K562 (cell line): ENCODE measurements at regions not wholly inside any gene's neighbourhood (a gene's known extent, or its start where the extent isn't known, plus 50 kb on each side); places are given as distances from the start of the nearest gene placed in this dataset.
A peak's percentile ranks its signal among the peaks of the same experiment; 100 is the strongest.

Experiments
- ATAC-seq: fragments of 200-7000 bp; cut with Tn5 transposase; 3 replicates; pipeline ENCODE4 v1.9.1; 2020; ENCODE audit warnings: moderate library complexity
- BruUV-seq: library from RNA; stranded (reverse); fragments of 400-500 nt; replicated peaks from 2 replicates; lab custom pipeline; 2021; lab: Mats Ljungman, UMichigan
- CTCF ChIA-PET: fragments of 300-600 bp; formaldehyde crosslinking; extraction: SDS; loops from one replicate; lab custom pipeline; 2021; ENCODE audit warnings: low intra/inter-chr PET ratio; lab: Yijun Ruan, JAX
- POLR2A ChIA-PET: fragments of 300-600, 350-650 bp; sonication (Branson Sonifier 250); formaldehyde crosslinking; extraction: SDS; loops from one replicate; lab custom pipeline; 2021; ENCODE audit warnings: antibody characterized with exemption, inconsistent platforms; lab: Yijun Ruan, JAX
- DNase-seq, 4 experiments: peaks; one replicate each; pipeline versions ENCODE4 v3.0.0 to v3.0.0-alpha.2; 2011 to 2018; ENCODE audit warnings: low spot score in 3 of 4, mixed read lengths in 3 of 4; ENCODE audit errors: extremely low read depth in 1 of 4
- FAIRE-seq: peaks from 2 replicates; lab custom pipeline; 2011; peaks lifted over from hg19 to GRCh38; lab: Jason Lieb, UNC
- H2AFZ ChIP-seq: 2 replicates; pipeline ENCODE4 v1.6.0; 2011; ENCODE audit warnings: low read depth, low read length, control low read depth, inconsistent platforms
- H3K27ac ChIP-seq: fragments of 200-600 bp; 3 replicates; pipeline ENCODE4 v1.8.0; 2011; ENCODE audit warnings: low read depth, mild to moderate bottlenecking, control low read depth, inconsistent platforms, low read length, moderate library complexity, mixed read lengths; ENCODE audit errors: extremely low read depth
- H3K27me3 ChIP-seq, 2 experiments: fragments of 300-600 bp in 1 of 2; 2 replicates in 1 of 2; 3 replicates in 1 of 2; pipeline versions ENCODE4 v1.6.0 to v1.8.0; 2011; ENCODE audit warnings: inconsistent platforms in 2 of 2, low read length in 2 of 2, mild to moderate bottlenecking in 1 of 2, mixed read lengths in 1 of 2, moderate library complexity in 1 of 2; ENCODE audit not compliant: control insufficient read depth in 2 of 2, insufficient read depth in 2 of 2
- H3K36me3 ChIP-seq: fragments of 300-600 bp; 3 replicates; pipeline ENCODE4 v1.8.0; 2011; ENCODE audit warnings: mild to moderate bottlenecking, low read length, inconsistent platforms; ENCODE audit not compliant: control insufficient read depth, insufficient read depth
- H3K4me1 ChIP-seq, 2 experiments: fragments of 200-600 bp in 1 of 2; replicated peaks in 1 of 2; 2 replicates in 1 of 2; 3 replicates in 1 of 2; pipeline versions ENCODE4 v1.5.1 to v1.8.0; 2011; ENCODE audit warnings: inconsistent platforms in 2 of 2, low read length in 2 of 2, mild to moderate bottlenecking in 1 of 2, mixed read lengths in 1 of 2, moderate library complexity in 1 of 2; ENCODE audit not compliant: control insufficient read depth in 2 of 2, insufficient read depth in 2 of 2
- H3K4me2 ChIP-seq: 2 replicates; pipeline ENCODE4 v1.6.1; 2011; ENCODE audit warnings: low read length, control low read depth, inconsistent platforms, mixed read lengths; ENCODE audit not compliant: insufficient read depth
- H3K4me3 ChIP-seq: fragments of 200-600 bp; sonication (generic), shearing (Covaris generic); 2 replicates; pipeline ENCODE4 v1.5.1; 2016; ENCODE audit warnings: control low read depth, inconsistent platforms
- H3K79me2 ChIP-seq: fragments of 200-600 bp; 3 replicates; pipeline ENCODE4 v1.8.0; 2011; ENCODE audit warnings: low read length, inconsistent platforms; ENCODE audit not compliant: control insufficient read depth, insufficient read depth
- H3K9ac ChIP-seq, 2 experiments: 2 replicates each; pipeline versions ENCODE4 v1.6.0 to v1.6.1; 2011; ENCODE audit warnings: low read depth in 2 of 2, low read length in 2 of 2, control low read depth in 1 of 2, inconsistent platforms in 1 of 2, mild to moderate bottlenecking in 1 of 2, mixed read lengths in 1 of 2; ENCODE audit not compliant: insufficient read depth in 1 of 2
- H3K9me1 ChIP-seq: one replicate; pipeline ENCODE4 v1.6.0; 2011; ENCODE audit warnings: inconsistent platforms, mild to moderate bottlenecking, low read length, moderate library complexity; ENCODE audit not compliant: control insufficient read depth, insufficient read depth
- H3K9me3 ChIP-seq: replicated peaks from 2 replicates; pipeline ENCODE4 v1.5.1; 2011; ENCODE audit warnings: low read depth, low read length, inconsistent platforms; ENCODE audit not compliant: control insufficient read depth, insufficient read depth
- H4K20me1 ChIP-seq: replicated peaks from 2 replicates; pipeline ENCODE4 v1.6.1; 2011; ENCODE audit warnings: low read length, inconsistent platforms, mixed read lengths; ENCODE audit not compliant: control insufficient read depth, insufficient read depth
- SMAD4 ChIP-seq: fragments of 250-450 bp; sonication (Bioruptor Pico); conservative IDR thresholded peaks from 2 replicates; pipeline ENCODE4 v1.8.0; 2021; ENCODE audit warnings: inconsistent platforms, mild to moderate bottlenecking, moderate library complexity
- SPI1 ChIP-seq: IDR thresholded peaks from 2 replicates; pipeline ENCODE4 v1.6.1; 2011; ENCODE audit warnings: low read depth, low read length, control low read depth, borderline replicate concordance
- ZNF239 ChIP-seq: fragments of 250-450 bp; sonication (Bioruptor Pico); IDR thresholded peaks from 2 replicates; pipeline ENCODE4 v1.4.0; 2020; ENCODE audit warnings: mild to moderate bottlenecking
- WGBS: fragments of 100-300 bp; shearing (Covaris generic); methylation state at CpG from one replicate; pipeline ENCODE4 v1.1.6; 2016; ENCODE audit warnings: low coverage, mixed read lengths; ENCODE audit not compliant: insufficient coverage; ENCODE audit errors: missing lambda C conversion rate; 5-methylcytosine and 5-hydroxymethylcytosine counted together
- in situ Hi-C: fragments of 300-500 bp; cut with MboI; formaldehyde crosslinking; loops from 4 replicates; pipeline ENCODE4 v1.15.0; 2018; ENCODE audit warnings: inconsistent platforms, mixed read lengths
- intact Hi-C: fragments of 100-400 bp; cut with micrococcal nuclease; formaldehyde crosslinking; loops from 2 replicates; pipeline ENCODE4 v1.14.2; 2022
- TF ChIP-seq, protein P1 (sequence below): fragments of 450-650 bp; IDR thresholded peaks from 2 replicates; pipeline ENCODE4 v1.6.1; 2018; ENCODE audit not compliant: partially characterized antibody
- TF ChIP-seq, protein P2 (sequence below), 2 experiments: fragments of 450-650 bp in 1 of 2; IDR thresholded peaks; 2 replicates each; pipeline ENCODE4 v1.6.1; 2011 to 2017; ENCODE audit warnings: low read depth in 2 of 2, antibody characterized with exemption in 1 of 2, borderline replicate concordance in 1 of 2, low read length in 1 of 2, mild to moderate bottlenecking in 1 of 2, mixed read lengths in 1 of 2; ENCODE audit not compliant: control insufficient read depth in 1 of 2

DNA sequence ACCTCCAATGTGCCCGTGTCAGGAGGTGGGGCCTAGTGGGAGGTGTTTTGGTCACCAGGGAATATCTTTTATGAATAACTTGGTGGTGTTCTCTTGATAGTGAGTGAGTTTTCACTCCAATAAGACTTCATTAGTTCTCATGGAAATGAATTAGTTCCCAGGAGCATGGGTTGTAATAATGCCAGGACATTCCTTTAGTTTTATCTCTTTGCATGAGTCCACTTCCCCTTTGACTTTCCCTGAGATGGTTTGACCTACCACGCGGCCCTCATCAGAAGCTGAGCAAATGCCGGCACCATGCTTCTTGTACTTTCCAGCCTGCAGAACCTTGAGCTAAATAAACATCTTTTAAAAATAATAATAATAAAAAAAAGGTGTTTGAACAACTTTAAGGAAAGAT, 112.9 kb upstream of the ACSL4 start:
- Histone ChIP-seq H3K9ac (no peak overlapping the region), H3K27me3 (no peaks in the 10 kb centered on the region), H3K9me3 (no peaks in the 10 kb centered on the region), H3K9me1 (no peaks in the 10 kb centered on the region), H3K4me2 (no peak overlapping the region), H3K79me2 (no peaks in the 10 kb centered on the region), H4K20me1 (no peaks in the 10 kb centered on the region), H3K4me3 (no peak overlapping the region), H2AFZ (0 out of 2 replicates have a peak overlapping the region, but pooled peaks have one; percentile 25), H3K36me3 (no peaks in the 10 kb centered on the region), H3K4me1 (peaks cover 4 to 26% of the 10 kb centered on the region in 2 experiments; a peak in 3 of 5 replicates), H3K27ac (no peak overlapping the region)
- ChIA-PET POLR2A (no interaction called here), CTCF (no interaction called here)
- in situ Hi-C loops (loop anchor here (5.0 kb wide), 1 partner anchor 129 kb away; no protein-coding TSS in a partner anchor), intact Hi-C loops (no loop called here)
- no peak for DNase-seq
- no peak for ATAC-seq
- no peak for FAIRE-seq
- no TSS peak for BruUV-seq
- TF ChIP-seq ZNF239: no peak
- TF ChIP-seq SPI1: peak; percentile 70; the same call in 1 of the 2 replicates
- TF ChIP-seq, protein P1, sequence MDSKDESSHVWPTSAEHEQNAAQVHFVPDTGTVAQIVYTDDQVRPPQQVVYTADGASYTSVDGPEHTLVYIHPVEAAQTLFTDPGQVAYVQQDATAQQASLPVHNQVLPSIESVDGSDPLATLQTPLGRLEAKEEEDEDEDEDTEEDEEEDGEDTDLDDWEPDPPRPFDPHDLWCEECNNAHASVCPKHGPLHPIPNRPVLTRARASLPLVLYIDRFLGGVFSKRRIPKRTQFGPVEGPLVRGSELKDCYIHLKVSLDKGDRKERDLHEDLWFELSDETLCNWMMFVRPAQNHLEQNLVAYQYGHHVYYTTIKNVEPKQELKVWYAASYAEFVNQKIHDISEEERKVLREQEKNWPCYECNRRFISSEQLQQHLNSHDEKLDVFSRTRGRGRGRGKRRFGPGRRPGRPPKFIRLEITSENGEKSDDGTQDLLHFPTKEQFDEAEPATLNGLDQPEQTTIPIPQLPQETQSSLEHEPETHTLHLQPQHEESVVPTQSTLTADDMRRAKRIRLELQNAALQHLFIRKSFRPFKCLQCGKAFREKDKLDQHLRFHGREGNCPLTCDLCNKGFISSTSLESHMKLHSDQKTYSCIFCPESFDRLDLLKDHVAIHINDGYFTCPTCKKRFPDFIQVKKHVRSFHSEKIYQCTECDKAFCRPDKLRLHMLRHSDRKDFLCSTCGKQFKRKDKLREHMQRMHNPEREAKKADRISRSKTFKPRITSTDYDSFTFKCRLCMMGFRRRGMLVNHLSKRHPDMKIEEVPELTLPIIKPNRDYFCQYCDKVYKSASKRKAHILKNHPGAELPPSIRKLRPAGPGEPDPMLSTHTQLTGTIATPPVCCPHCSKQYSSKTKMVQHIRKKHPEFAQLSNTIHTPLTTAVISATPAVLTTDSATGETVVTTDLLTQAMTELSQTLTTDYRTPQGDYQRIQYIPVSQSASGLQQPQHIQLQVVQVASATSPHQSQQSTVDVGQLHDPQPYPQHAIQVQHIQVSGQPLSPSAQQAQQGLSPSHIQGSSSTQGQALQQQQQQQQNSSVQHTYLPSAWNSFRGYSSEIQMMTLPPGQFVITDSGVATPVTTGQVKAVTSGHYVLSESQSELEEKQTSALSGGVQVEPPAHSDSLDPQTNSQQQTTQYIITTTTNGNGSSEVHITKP: peak; percentile 88
- TF ChIP-seq, protein P2, sequence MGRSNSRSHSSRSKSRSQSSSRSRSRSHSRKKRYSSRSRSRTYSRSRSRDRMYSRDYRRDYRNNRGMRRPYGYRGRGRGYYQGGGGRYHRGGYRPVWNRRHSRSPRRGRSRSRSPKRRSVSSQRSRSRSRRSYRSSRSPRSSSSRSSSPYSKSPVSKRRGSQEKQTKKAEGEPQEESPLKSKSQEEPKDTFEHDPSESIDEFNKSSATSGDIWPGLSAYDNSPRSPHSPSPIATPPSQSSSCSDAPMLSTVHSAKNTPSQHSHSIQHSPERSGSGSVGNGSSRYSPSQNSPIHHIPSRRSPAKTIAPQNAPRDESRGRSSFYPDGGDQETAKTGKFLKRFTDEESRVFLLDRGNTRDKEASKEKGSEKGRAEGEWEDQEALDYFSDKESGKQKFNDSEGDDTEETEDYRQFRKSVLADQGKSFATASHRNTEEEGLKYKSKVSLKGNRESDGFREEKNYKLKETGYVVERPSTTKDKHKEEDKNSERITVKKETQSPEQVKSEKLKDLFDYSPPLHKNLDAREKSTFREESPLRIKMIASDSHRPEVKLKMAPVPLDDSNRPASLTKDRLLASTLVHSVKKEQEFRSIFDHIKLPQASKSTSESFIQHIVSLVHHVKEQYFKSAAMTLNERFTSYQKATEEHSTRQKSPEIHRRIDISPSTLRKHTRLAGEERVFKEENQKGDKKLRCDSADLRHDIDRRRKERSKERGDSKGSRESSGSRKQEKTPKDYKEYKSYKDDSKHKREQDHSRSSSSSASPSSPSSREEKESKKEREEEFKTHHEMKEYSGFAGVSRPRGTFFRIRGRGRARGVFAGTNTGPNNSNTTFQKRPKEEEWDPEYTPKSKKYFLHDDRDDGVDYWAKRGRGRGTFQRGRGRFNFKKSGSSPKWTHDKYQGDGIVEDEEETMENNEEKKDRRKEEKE (IDR thresholded peaks at IDR 0.05; ENCODE audit: borderline replicate concordance in 1 of 2, control insufficient read depth in 1 of 2, low read depth in 2 of 2, low read length in 1 of 2): no peak
- TF ChIP-seq SMAD4 (CRISPR knock-in tag): no peak
- 52% methylated on average over 4 of the region's 4 CpGs for WGBS
